Astrocyte of the spinal cord (primary cell): ENCODE measurements at regions not wholly inside any gene's neighbourhood (a gene's known extent, or its start where the extent isn't known, plus 50 kb on each side); places are given as distances from the start of the nearest gene placed in this dataset.

Source experiments
- DNase-seq: peaks from one replicate; pipeline ENCODE4 v3.0.0; 2011; ENCODE audit warnings: low read depth, low spot score
- H3K4me3 ChIP-seq: 2 replicates; pipeline ENCODE4 v1.5.1; 2011; ENCODE audit warnings: low read depth, mild to moderate bottlenecking, low read length, moderate library complexity
- in situ Hi-C: cut with HindIII; loops from 2 replicates; pipeline ENCODE4 v1.10.0; 2017; ENCODE audit warnings: low sequenced_read_pairs
- TF ChIP-seq, protein P1 (sequence below): IDR thresholded peaks from 2 replicates; pipeline ENCODE4 v1.5.1; 2012; ENCODE audit warnings: low read depth, mild to moderate bottlenecking, low read length, inconsistent platforms

DNA sequence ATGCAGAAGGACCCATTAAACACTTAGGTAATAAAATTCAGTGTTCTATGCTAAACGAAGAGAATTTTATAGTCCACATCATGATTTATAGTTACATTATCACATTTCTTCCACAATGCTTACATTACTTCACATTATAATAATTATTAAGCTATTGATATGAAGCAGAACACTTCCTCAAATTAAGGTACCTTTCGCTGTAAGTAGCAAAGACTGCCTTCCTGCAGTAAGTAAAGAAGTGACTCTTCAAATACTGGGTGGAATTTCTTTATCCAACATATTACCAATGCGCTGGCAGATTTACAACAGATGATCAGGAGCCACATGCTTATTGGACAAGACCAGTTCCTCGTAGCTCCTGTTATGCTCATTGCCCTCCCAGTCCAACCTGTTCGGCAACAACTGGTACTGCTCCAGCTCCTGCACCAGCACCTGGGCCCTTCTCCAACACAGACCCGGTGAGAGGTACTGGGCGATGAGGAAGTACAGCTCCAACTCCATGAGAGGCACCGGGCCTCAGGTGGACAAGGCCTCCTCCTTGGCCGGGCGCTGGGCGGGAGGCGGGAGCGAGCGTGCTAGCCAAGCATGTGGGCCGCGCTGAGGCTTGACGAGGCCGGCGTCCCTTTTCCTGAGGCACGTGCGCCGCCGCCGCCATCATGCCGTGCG, 210.7 kb upstream of the ATP2B1 start:
- no peak overlapping the region for H3K4me3 ChIP-seq
- TF ChIP-seq, protein P1, sequence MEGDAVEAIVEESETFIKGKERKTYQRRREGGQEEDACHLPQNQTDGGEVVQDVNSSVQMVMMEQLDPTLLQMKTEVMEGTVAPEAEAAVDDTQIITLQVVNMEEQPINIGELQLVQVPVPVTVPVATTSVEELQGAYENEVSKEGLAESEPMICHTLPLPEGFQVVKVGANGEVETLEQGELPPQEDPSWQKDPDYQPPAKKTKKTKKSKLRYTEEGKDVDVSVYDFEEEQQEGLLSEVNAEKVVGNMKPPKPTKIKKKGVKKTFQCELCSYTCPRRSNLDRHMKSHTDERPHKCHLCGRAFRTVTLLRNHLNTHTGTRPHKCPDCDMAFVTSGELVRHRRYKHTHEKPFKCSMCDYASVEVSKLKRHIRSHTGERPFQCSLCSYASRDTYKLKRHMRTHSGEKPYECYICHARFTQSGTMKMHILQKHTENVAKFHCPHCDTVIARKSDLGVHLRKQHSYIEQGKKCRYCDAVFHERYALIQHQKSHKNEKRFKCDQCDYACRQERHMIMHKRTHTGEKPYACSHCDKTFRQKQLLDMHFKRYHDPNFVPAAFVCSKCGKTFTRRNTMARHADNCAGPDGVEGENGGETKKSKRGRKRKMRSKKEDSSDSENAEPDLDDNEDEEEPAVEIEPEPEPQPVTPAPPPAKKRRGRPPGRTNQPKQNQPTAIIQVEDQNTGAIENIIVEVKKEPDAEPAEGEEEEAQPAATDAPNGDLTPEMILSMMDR = no peak
- in situ Hi-C loops = no loop called here
- no peak for DNase-seq

DNA sequence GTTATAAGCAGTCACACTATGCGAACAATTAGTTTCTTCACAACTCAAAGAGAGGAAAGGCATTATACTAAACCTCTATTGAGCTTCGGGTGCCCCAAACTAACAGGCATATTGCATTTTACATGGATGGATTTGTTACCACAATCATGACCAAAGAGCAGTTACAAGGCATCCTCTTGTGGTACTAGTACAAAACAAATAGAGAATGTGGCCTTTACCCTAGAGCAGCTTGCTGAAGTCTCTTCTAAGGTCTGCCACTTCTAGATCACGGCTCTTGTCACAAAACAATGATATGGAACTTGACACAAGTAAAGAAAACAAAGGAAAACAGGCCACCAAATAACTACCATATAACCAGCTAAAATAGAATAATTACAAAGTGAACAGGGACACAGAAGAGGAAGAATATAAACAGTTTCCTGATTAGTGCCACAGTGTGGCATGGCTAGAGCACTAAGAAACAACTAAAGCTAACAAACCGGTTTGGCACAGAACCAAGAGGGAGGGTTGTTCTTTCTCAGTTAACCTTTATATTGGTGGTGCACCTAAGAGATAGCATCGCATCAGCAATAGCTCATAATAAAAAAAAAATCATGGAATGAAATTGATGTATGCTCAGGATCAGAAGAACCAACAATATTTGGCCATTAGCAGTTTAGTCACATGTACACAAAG, 209.7 kb upstream of the ATP2B1 start:
- in situ Hi-C loops = no loop called here
- TF ChIP-seq, protein P1 = no peak

DNA sequence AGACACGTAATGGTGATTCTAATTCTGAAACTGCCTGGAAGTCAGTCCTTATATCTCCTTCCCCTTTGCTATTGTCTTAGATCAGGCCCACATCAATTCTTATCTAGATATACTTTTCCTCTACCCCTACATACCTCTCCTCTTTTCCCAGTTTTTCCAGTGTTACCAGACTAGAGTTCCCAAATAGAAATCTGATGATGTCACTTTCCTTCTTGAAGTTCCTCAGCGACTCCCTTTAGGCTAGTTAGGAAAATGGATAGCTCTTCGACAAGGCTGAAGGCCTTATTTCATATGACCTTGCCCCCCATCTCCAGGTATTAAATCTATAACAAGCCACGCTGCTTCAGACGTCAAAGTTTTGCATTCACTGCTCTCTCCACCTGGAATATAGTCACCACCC, 201.1 kb upstream of the ATP2B1 start:
- no peak for DNase-seq
- in situ Hi-C loops = no loop called here
- H3K4me3 ChIP-seq = no peak overlapping the region
- TF ChIP-seq, protein P1 = no peak

More for the DNA sequence above, 209.7 kb upstream of the ATP2B1 start:
- DNase-seq = no peak
- no peak overlapping the region for H3K4me3 ChIP-seq

DNA sequence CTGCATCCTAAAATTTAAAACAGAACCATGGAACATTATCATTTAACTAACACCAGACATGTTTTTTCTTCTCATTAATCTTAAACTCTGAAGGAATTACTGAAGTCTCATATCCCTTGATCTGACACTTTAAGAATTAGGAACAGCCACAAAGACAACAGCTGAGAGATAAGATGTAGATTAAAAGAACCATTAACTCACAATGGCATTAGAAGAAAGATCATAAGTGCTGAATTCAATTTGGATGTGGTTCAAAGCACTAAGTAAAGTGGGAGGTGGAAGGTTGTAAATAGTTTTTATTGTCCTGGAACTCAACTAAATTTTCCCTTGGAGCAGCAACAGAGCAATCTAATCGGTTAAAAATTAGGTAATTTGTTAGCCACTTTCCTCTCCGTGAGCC, 199.0 kb upstream of the ATP2B1 start:
- DNase-seq = no peak
- H3K4me3 ChIP-seq = no peak overlapping the region
- in situ Hi-C loops = no loop called here
- TF ChIP-seq, protein P1 = no peak

DNA sequence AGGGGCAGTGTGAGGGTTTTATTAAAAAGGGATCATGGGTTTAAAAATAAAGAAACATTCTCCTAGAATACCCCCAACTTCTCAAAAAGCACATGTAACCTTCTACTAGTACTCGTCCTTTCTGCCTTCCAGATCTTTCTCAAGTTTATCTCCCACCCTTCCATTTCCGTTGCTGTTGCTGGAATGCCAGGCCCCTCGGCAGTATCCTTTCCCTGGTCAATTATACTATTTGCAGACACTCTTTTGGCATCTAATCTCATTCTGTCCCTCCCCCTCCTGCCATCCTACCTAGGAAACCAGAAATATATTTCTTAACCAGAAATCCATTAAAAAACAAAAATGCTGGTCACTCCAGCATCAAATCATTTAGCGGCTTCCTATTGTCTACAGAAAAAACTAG, 198.2 kb upstream of the ATP2B1 start:
- TF ChIP-seq, protein P1 = no peak
- no peak overlapping the region for H3K4me3 ChIP-seq
- DNase-seq = no peak
- in situ Hi-C loops = no loop called here

DNA sequence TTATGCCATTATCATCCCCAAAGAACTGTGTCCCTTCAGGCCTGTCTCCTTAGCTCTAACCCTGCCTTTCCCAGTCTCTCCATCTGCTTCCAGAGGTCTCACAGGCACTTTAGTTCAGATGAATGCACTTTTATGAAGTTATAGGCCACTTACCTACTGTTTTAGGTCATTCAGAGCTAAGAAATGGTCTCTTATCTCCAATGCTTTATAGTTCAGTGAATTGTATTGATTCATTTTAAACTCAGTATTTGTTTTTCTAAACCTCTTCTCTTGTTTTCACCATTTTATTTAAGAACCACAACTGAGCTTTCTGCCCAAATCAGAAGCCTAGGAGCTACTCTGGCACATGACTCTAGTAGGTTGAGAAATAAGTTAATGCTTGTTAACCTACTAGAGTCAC, 197.5 kb upstream of the ATP2B1 start:
- in situ Hi-C loops = no loop called here
- TF ChIP-seq, protein P1 = no peak
- no peak overlapping the region for H3K4me3 ChIP-seq
- DNase-seq = no peak
